K562 (cell line): ENCODE measurements at regions not wholly inside any gene's neighbourhood (a gene's known extent, or its start where the extent isn't known, plus 50 kb on each side); places are given as distances from the start of the nearest gene placed in this dataset.

Experiments
- ARID4B ChIP-seq: sonication (generic); formaldehyde crosslinking; IDR thresholded peaks from 2 replicates; pipeline ENCODE4 v1.8.0; 2022; ENCODE audit warnings: mild to moderate bottlenecking, missing genetic modification reagents
- ATF6 ChIP-seq: sonication (generic); formaldehyde crosslinking; IDR thresholded peaks from 2 replicates; pipeline ENCODE4 v1.4.0; 2020; ENCODE audit warnings: mild to moderate bottlenecking, missing genetic modification reagents
- CBX3 ChIP-seq, 2 experiments: IDR thresholded peaks; 1 replicate in 1 of 2; 2 replicates in 1 of 2; pipeline ENCODE4 v1.6.1; 2012; ENCODE audit warnings: inconsistent platforms in 2 of 2, low read length in 2 of 2, borderline replicate concordance in 1 of 2, control low read depth in 1 of 2
- CHD2 ChIP-seq: IDR thresholded peaks from 2 replicates; pipeline ENCODE4 v1.6.1; 2011; ENCODE audit warnings: low read depth, low read length
- ELF4 ChIP-seq: fragments of 450-650 bp; formaldehyde crosslinking; IDR thresholded peaks from 2 replicates; pipeline ENCODE4 v1.4.0; 2022; ENCODE audit warnings: missing genetic modification characterization
- GATAD2A ChIP-seq: fragments of 450-650 bp; IDR thresholded peaks from 2 replicates; pipeline ENCODE4 v1.6.1; 2017
- HNRNPLL ChIP-seq: fragments of 200-400 bp; formaldehyde crosslinking; IDR thresholded peaks from 2 replicates; pipeline ENCODE4 v1.6.1; 2017; ENCODE audit warnings: low read length, low read depth, mild to moderate bottlenecking; ENCODE audit not compliant: poor library complexity, severe bottlenecking
- JUN ChIP-seq, 2 experiments: sonication (generic) in 1 of 2; formaldehyde crosslinking in 1 of 2; IDR thresholded peaks; 2 replicates each; pipeline versions ENCODE4 v1.6.1 to v1.8.0; 2012 to 2022; ENCODE audit warnings: borderline replicate concordance in 2 of 2, mild to moderate bottlenecking in 2 of 2, improper control_type of control experiment in 1 of 2, low read depth in 1 of 2, low read length in 1 of 2, missing genetic modification reagents in 1 of 2
- KAT2B ChIP-seq: IDR thresholded peaks from one replicate; pipeline ENCODE4 v1.6.1; 2012; ENCODE audit warnings: low read depth, mild to moderate bottlenecking, control low read depth, inconsistent platforms, low read length, moderate library complexity
- KLF16 ChIP-seq: IDR thresholded peaks from 2 replicates; pipeline ENCODE4 v1.6.1; 2016; ENCODE audit warnings: antibody characterized with exemption
- SAP30 ChIP-seq: fragments of 200-600 bp; sonication (generic); IDR thresholded peaks from 2 replicates; pipeline ENCODE4 v1.6.1; 2012; ENCODE audit warnings: borderline replicate concordance, low read depth, mild to moderate bottlenecking, moderate library complexity, low read length, control low read depth, inconsistent platforms; ENCODE audit not compliant: insufficient read depth, poor library complexity, severe bottlenecking
- UBTF ChIP-seq, 2 experiments: IDR thresholded peaks; 2 replicates each; pipeline ENCODE4 v1.6.1; 2012; ENCODE audit warnings: improper control_type of control experiment in 2 of 2, low read depth in 2 of 2, low read length in 2 of 2, borderline replicate concordance in 1 of 2
- ZBTB26 ChIP-seq: fragments of 450-650 bp; formaldehyde crosslinking; IDR thresholded peaks from 2 replicates; pipeline ENCODE4 v1.4.0; 2022; ENCODE audit warnings: missing genetic modification characterization
- ZKSCAN8 ChIP-seq: fragments of 200-800 bp; sonication (Bioruptor generic); IDR thresholded peaks from 2 replicates; pipeline ENCODE4 v1.6.1; 2016; ENCODE audit warnings: missing genetic modification characterization, missing compliant biosample characterization
- ZNF165 ChIP-seq: fragments of 250-450 bp; sonication (Bioruptor Pico); IDR thresholded peaks from 2 replicates; pipeline ENCODE4 v1.4.0; 2020; ENCODE audit warnings: borderline replicate concordance
- ZNF263 ChIP-seq: sonication (generic); formaldehyde crosslinking; IDR thresholded peaks from 2 replicates; pipeline ENCODE4 v1.8.0; 2022; ENCODE audit warnings: mild to moderate bottlenecking, missing genetic modification reagents, borderline replicate concordance
- ZNF324 ChIP-seq: fragments of 250-450 bp; sonication (Bioruptor Pico); IDR thresholded peaks from 2 replicates; pipeline ENCODE4 v1.4.0; 2020; ENCODE audit warnings: mild to moderate bottlenecking
- ZNF384 ChIP-seq: IDR thresholded peaks from 2 replicates; pipeline ENCODE4 v1.6.1; 2012; ENCODE audit warnings: low read depth, low read length, improper control_type of control experiment

GRCh38 chr4:138912704-138913340 is 102.8 kb upstream of the NOCT start (continued):
- no peak for TF ChIP-seq KAT2B
- no peak for TF ChIP-seq ZNF263 (CRISPR knock-in tag)
- no peak for TF ChIP-seq KLF16
- TF ChIP-seq SAP30: no peak
- no peak for TF ChIP-seq ZNF324
- no peak for TF ChIP-seq HNRNPLL
- no peak for TF ChIP-seq ATF6 (CRISPR knock-in tag)
- no peak for TF ChIP-seq CBX3 (IDR thresholded peaks at IDR 0.05; ENCODE audit: borderline replicate concordance in 1 of 2, low read length in 2 of 2)
- TF ChIP-seq UBTF (IDR thresholded peaks at IDR 0.05; ENCODE audit: borderline replicate concordance in 1 of 2, low read depth in 2 of 2, low read length in 2 of 2): no peak
- no peak for TF ChIP-seq GATAD2A
- no peak for TF ChIP-seq ELF4 (CRISPR knock-in tag)
- no peak for TF ChIP-seq JUN (IDR thresholded peaks at IDR 0.05; ENCODE audit: borderline replicate concordance, low read depth, low read length)
- no peak for TF ChIP-seq JUN (CRISPR knock-in tag; IDR thresholded peaks at IDR 0.05; ENCODE audit: borderline replicate concordance)
- TF ChIP-seq ARID4B: no peak
- no peak for TF ChIP-seq CHD2
- TF ChIP-seq ZNF384: peak; percentile 30; the same call in 1 of the 2 replicates
- TF ChIP-seq ZBTB26 (CRISPR knock-in tag): no peak
- no peak for TF ChIP-seq ZKSCAN8 (CRISPR knock-in tag)
- no peak for TF ChIP-seq ZNF165
